ENCODE measurements at regions not wholly inside any gene's neighbourhood (a gene's known extent, or its start where the extent isn't known, plus 50 kb on each side); places are given as distances from the start of the nearest gene placed in this dataset.

DNA sequence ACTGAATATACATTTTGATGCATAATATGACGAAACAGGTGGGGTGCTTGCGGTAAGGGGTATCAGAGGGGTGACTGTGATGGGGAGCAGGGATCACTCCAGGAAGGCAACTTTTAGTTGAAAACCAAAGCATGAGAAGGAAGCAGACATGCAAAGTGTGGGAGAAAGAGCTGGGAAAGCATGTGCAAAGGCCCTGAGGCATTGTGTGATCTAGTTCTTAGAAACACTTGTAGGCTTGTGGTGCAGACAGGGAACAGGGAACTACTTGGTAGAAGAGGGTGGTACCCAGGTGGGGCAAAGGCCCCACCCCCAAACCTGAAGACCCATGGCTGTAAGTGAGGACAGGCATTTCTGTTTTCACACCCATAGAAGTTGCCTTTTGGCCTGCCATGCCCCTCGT, 459.9 kb upstream of the EEF2KMT start:
- Mint-ChIP-seq H3K36me3 (no peaks in the 10 kb centered on the region), H3K4me3 (no peak overlapping the region), H3K4me1 (ENCODE audit: unreplicated experiment) (no peaks in the 10 kb centered on the region), H3K27ac (no peak overlapping the region), H3K9me3 (no peaks in the 10 kb centered on the region), H3K27me3 (peaks cover 10% of the 10 kb centered on the region)
- no peak for DNase-seq (ENCODE audit: extremely low spot score, unreplicated experiment)
- TF ChIP-seq CTCF (conservative IDR thresholded peaks at IDR 0.05): no peak

DNA sequence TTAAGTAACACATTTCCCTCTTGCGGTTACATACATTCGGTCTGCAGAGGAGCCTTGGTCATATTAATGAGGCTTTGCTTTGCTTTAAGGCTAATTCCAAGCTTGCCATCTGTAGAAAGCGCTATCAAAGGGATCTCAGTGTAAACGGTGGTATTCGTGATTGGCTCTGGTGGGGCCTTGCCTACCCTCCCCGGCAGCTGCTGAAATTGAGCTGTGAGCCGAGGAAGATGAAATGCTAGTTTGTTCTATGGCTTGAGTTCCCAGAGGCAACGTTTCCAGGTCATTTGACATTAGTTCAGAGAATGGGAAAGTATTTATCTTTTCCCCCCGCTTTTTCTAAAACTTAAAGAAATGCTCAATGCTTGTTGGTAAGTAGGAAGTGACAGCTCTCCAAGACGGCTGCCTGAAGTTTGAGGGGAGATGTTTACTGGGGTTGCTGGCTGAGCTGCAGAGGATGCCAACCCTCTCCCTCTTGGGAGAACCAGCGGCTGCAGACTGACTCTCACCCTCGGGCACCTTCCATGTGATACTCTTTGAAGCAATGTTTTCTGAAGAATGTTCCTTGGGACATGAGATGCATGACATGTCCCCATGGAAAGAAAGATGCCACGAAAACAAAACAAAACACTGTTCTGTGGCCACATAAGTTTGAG, 458.7 kb upstream of the EEF2KMT start:
- H3K4me3 Mint-ChIP-seq: no peak overlapping the region
- no peaks in the 10 kb centered on the region for H3K36me3 Mint-ChIP-seq
- DNase-seq (ENCODE audit: extremely low spot score, unreplicated experiment): no peak

GRCh38 chr16:5551909-5552308, 454.3 kb upstream of the EEF2KMT start:
- no peak for DNase-seq (ENCODE audit: extremely low spot score, unreplicated experiment)
- no peaks in the 10 kb centered on the region for H3K9me3 Mint-ChIP-seq

More for the DNA sequence above, 458.7 kb upstream of the EEF2KMT start:
- no peak overlapping the region for H3K27ac Mint-ChIP-seq
- H3K4me1 Mint-ChIP-seq (ENCODE audit: unreplicated experiment): no peaks in the 10 kb centered on the region
- H3K27me3 Mint-ChIP-seq: peaks cover 14% of the 10 kb centered on the region
- TF ChIP-seq CTCF (conservative IDR thresholded peaks at IDR 0.05): no peak
- H3K9me3 Mint-ChIP-seq: no peaks in the 10 kb centered on the region

DNA sequence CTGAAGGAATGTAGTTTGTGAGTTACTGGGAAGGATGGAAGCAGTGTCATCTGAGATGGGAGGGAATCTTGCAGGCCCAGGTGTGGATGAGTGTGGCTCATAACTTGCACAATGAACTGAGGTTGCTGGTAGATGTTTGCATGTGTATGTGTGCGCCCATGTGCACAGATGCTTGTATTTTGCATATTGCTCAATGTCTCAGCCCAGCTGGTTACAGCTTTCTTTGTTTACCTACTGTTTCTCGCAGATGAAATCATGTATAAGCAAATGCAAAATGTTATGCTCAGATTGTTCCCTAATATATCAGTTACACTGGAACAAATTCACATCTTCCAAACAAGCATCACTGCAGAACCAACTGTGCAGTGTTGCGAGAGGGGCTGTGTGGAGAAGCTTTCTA, 452.2 kb upstream of the EEF2KMT start:
- H3K9me3 Mint-ChIP-seq: no peaks in the 10 kb centered on the region
- no peak overlapping the region for H3K27ac Mint-ChIP-seq
- peaks cover 18% of the 10 kb centered on the region for H3K27me3 Mint-ChIP-seq
- no peak for TF ChIP-seq CTCF (conservative IDR thresholded peaks at IDR 0.05)
- H3K4me1 Mint-ChIP-seq (ENCODE audit: unreplicated experiment): no peaks in the 10 kb centered on the region
- H3K36me3 Mint-ChIP-seq: no peaks in the 10 kb centered on the region
- H3K4me3 Mint-ChIP-seq: no peak overlapping the region
- DNase-seq (ENCODE audit: extremely low spot score, unreplicated experiment): no peak

More at GRCh38 chr16:5551909-5552308, 454.3 kb upstream of the EEF2KMT start:
- no peak overlapping the region for H3K27ac Mint-ChIP-seq
- H3K27me3 Mint-ChIP-seq: peaks cover 25% of the 10 kb centered on the region
- no peaks in the 10 kb centered on the region for H3K4me1 Mint-ChIP-seq (ENCODE audit: unreplicated experiment)
- no peaks in the 10 kb centered on the region for H3K36me3 Mint-ChIP-seq
- no peak overlapping the region for H3K4me3 Mint-ChIP-seq
- no peak for TF ChIP-seq CTCF (conservative IDR thresholded peaks at IDR 0.05)

- Mint-ChIP-seq H3K4me3 (no peak overlapping the region), H3K27me3 (peaks cover 17% of the 10 kb centered on the region), H3K36me3 (no peaks in the 10 kb centered on the region), H3K4me1 (ENCODE audit: unreplicated experiment) (no peaks in the 10 kb centered on the region), H3K9me3 (peaks cover 4% of the 10 kb centered on the region), H3K27ac (peak overlapping the region; percentile 19)
- TF ChIP-seq CTCF (conservative IDR thresholded peaks at IDR 0.05): no peak
- no peak for DNase-seq (ENCODE audit: extremely low spot score, unreplicated experiment)
Measured at GRCh38 chr16:5541356-5541755, 443.8 kb upstream of the EEF2KMT start.
